Activated CD4-positive, alpha-beta T cell treated with anti-CD3 and anti-CD28 coated beads, Interleukin-2, amount 50 U/mL, for 24 hours (primary cell): ENCODE measurements at regions not wholly inside any gene's neighbourhood (a gene's known extent, or its start where the extent isn't known, plus 50 kb on each side); places are given as distances from the start of the nearest gene placed in this dataset.
"Not testable (repeated sequence)": the region's sequence is repeated elsewhere in the genome, so short reads cannot be mapped to it uniquely, and the experiment has no call there.

Experiments used
- DNase-seq, 2 donors: peaks; one replicate each; pipeline ENCODE4 v3.0.0-alpha.2; 2020; ENCODE audit warnings: low read depth in 1 of 2, low spot score in 1 of 2

DNA sequence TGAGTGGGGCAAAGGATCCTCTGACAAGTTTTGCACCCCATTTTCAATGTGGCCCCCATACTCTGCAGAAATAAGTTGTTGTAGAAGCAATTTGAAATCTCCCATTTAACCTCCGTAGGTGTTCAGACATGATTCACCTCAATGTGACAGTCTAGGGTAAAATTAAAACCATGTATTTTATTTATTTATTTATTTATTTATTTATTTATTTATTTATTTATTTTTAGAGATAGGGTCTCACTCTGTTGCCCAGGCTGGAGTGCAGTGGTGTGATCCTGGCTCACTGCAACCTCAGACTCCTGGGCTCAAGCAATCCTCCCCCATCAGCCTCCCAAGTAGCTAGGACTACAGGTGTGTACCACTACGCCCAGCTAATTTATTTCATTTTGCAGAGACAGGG is 122.8 kb upstream of the PRKCQ start:
- DNase-seq: not testable (repeated sequence)

DNA sequence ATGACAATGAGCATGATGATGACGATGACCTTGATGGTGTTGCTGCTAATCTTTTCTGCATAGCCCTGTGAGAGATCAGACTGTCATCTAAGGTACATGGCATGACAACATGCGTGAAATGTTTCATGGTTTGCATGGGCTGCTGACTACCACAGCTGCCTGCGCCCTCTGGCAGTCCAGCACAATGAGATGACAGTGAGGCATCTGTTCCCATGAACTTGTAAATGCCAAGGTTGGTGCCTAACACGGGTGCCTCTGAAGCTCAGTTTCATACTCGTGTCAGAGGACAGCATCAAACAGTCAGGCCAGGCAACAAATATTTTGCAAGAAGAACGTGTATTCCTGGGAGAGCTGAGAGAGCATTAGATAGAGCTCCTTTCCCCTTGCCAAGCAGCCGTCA is 122.0 kb upstream of the PRKCQ start:
- DNase-seq: no peak

DNA sequence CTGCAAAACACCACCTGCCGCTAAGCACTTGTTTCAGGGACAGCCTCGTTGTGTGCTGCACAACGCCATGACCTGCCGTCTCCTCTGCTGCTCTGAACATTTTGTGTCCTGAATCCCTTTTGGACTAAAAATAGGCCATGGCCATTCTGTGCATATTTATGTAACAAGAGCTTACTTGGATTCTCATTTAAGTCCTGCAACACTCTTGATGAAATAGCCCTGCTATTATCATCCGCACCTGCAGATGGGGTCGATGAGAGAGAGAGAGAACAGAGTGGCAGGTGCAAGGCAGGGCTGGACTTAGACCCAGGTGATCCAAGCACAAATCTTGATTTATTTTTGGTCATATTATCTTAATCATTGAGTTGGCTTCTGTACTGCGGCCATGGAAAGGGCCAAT is 121.2 kb upstream of the PRKCQ start:
- DNase-seq: no peak

DNA sequence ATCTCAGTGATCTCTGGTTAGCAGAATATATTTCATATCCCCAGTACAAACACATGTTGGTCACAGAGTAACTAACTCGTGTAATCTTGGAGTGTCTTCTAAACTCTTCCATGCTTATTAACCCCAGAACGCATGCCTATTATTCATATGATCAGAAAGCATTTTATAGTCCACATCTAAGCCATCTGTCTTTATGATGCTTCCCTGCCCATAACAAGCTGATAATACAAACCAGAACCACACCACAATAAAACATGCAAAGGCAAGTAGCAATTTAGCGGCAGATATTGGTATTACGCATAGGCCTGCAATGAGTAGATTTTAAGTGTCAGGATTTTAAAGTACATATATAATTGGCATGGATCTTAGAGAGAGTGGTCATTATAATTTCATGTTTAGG is 120.0 kb upstream of the PRKCQ start:
- DNase-seq: no peak

DNA sequence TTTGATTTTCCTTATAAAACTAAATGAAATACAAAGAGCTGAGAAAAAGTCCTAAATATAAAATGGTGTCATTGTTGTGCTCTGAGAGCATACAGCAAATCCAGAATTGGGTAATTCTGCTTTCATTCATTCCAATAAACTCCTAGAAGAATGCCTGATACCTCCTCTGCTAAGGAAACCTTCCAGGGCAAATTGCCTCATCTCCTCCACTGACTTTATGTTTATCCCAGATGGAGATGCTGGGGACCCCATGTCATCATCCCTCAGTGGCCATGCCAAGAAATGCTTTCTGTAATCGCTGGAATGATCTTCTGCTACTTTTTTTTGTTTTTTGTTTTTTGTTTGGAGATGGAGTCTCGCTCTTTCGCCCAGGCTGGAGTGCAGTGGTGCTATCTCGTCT is 119.3 kb upstream of the PRKCQ start:
- DNase-seq: no peak

DNA sequence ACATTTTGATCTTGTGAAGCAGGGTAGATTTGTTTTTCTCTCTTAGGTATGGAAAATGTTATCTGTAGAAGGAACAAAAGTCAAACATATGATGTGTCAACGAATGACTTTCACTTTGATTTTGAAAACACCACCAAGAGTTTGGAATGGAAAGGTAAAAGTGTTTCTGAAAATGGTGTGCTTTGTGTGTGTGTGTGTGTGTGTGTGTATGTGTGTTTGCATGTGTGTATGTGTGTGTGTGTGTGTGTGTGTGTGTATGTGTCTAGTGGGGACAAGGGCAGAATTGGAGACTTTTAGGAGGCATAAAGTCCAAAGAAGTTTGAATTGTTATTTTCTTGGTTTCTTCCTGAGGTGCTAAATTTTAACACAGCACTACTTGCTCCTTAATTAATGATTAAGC is 115.4 kb upstream of the PRKCQ start:
- no peak for DNase-seq

DNA sequence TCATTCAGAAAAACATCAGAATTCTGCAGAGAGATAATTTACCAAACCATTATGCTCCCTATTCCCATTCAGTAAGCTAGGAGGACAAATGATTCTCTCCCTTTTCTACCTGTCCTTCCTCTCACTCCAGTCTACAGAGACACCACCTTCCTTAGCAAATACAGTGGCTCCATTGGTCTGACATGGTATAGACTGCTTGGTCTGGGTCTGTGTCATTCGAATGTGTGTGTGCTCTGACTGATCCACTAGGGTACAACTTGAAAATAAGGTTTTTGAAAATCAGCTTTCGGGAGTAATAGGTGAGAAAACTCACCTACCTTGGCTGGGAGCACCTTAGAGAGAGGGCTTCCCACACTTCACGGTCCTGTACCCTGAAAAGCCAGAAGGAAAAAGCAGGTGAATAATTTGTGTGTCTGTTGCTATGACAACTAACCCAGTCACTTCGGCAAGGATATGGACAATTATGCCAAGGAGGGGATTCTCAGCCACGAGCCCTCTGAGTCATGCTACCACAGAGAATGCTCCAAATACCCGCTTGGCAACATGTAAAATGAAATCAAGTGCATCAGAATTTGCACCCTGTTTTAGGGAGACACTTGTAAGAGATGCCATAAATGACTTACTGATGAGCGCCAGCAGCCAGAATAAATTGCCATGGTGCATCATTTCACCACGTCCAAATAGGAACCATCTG is 114.5 kb upstream of the PRKCQ start:
- DNase-seq: no peak

DNA sequence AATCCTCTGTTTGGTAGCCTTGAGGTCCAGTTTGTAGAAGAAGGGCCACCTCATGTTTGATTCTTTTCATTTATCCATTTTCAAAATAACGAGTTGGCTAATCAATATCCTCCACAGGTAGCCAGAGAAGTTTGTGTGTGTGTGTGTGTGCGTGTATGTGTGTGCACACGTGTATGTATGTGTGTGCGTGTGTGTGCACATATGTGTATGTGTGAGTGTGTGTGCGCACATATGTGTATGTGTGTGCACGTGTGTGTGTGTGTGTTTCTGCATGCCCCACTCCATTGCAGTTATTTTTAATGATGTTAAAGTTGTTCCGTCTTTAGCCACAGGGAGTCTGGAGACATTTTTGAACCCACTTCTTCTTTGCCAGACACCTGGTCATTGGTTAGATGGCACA is 112.8 kb upstream of the PRKCQ start:
- no peak for DNase-seq

DNA sequence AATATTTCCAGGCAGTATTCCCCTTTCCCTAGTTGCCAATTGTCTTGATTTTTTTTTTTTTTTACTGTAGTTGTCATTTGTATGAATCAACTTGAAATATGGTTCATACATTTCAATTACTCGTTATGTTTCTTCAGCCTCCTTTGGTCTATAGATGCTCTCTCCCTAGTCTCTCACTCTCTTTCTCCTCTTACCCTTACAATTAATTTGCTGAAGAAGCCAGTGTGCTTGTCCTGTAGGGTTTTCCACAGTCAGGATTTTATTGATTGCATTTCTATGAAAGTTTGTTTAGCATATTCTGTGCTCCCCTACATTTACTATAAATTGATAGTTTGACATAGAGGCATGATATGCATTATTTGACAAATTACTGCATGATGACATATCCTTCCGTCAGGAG is 112.0 kb upstream of the PRKCQ start:
- no peak for DNase-seq

DNA sequence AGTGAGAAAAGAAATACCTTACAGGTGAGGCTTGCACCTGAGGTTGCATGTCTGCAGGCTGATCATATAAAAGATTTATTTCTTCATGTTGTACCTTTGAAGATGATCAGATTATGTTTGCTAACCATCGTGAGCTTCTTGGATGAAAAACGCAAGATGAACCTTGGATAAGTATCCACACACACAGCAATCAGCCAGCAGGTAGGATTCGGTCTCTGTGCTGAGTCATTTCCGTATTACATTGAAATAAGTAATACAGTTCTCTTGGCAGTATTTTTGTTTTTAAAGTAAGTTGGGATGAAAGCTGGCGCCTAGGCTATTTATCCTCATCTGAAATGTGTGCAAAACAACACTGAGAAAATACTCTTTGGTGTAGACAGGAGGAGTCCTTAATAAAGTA is 109.0 kb upstream of the PRKCQ start:
- DNase-seq: no peak

DNA sequence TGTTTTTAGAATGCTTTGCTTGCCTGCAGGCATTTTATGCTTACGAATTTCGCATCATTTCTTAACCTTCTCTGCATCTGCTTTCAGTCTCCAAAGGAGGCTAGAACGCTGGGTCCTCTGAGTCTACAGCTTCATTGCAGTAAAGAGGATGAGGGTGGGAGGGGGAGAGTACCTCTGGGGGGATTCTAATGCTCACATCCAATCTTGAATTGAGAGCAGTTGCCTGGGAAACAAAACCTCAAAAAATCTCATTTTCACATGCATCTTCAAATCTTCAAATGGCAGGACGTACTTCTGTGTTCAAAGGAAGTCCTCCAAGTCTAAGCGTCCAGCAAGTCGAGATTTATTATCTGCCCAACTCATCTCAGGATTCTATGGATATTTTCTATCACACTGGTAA is 100.7 kb upstream of the PRKCQ start:
- DNase-seq: no peak

DNA sequence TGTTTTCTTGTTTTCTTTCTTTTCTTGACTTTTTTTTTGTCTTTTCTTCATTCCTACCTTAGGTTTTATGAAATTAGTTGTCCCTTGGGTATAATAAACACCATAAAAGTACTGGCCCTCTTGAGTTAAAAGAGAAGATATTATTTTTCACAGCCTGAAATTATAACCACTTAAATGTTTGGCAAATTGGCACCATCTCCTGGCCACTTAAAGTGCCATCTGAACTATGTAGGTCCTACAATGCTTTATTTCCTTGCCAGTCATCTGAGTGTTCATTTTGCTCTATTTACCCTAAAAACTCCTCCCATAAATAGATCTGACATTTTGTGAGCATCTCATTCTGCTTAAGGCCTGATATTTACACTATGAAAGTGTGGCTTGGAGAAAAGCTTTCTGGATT is 98.9 kb upstream of the PRKCQ start:
- DNase-seq: no peak

DNA sequence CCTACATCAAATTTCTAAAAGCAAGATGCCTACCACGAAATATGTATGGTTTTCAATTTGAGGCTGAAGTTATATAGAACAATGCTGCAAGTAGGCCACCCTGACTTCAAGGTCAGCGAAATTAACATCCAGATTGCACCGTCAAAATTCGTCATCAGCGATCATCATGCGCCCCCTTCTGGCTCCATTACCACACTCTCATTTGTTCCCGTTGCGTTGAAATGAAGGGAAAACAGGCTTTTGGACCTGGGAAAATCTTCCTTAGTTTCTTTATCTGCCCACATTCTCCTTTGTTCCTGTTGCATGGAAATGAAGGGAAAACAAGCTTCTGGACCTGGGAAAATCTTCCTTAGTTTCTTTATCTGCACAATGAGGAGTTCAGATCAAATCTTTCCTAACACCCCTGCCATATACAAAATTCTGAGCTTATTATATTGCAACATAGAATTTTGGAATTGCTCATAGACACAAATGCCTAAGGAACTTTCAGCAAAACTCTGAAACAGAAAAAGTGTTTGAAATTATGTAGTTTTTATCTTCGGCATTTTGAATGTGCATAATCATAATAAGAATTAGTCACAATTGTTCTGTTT is 98.2 kb upstream of the PRKCQ start:
- peak; percentile 10 to 52 for DNase-seq

DNA sequence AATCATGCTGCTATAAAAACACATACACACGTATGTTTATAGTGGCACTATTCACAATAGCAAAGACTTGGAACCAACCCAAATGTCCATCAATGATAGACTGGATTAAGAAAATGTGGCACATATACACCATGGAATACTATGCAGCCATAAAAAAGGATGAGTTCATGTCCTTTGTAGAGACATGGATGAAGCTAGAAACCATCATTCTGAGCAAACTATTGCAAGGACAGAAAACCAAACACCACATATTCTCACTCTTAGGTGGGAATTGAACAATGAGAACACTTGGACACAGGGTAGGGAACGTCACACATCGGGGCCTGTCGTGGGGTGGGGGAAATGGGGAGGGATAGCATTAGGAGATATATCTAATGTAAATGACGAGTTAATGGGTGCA is 97.1 kb upstream of the PRKCQ start:
- not testable (repeated sequence) for DNase-seq

DNA sequence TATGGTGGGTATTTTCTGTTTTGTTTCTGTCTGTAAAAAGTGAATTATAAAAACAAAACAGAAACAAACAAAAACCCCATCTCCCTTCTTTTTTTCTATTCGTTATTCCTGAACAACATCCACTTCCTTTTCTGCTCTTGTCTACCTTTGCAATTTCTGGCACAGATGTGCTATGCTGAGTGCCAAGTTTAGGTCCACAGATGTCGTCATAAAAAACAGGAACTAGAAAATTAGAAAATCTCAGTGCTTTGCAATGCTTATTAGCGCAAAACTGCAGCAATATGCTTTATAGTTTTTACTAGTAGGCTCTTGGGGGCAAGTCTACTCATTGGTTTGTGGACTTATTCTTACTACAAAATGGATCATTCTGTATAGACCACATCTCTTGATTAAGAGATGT is 94.2 kb upstream of the PRKCQ start:
- DNase-seq: no peak

DNA sequence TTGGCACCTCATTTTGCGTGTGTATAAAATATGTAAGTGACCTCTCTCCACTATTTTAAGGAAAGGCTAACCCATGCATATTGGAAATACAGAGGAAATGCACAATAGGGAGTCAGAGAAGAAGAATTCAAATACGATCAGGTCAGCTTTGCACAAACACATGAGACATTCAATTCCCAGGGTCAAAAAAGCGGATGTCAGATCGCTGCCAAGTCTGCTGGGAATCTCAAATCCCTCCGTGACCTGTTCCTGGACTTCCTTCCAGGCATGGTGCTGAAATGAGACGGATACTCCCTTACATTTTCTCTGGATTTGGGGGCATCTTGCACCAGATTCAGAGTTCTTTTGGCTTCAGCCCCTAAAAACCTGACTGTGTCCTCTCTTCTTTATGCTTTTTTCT is 91.9 kb upstream of the PRKCQ start:
- DNase-seq: no peak

DNA sequence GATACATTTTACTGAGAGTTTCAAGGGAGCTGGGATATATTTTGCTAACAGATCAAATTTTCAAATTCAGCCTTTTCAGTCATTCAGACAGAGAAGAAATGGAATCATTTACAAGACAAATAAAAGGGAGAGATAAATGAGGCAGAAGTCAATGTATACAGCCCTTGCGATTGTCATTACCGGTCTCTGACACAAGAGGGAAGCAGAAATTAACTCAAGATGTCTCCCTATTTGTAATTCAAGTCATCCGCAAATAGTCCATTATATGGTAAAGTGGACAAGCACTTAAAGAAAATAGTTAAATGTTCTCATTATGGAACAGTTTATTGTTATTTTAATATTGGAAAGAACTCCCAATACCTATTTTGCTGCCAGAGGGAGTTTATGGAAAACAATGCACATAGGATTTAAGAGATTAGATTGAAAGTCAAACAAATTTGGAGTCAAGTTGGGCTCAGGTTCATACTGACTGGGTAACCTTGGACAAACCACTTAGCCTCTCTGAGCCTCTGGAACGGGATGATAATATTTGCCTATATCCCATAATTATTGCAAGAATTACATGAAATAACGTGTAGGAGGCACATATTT is 89.3 kb upstream of the PRKCQ start:
- DNase-seq: no peak

DNA sequence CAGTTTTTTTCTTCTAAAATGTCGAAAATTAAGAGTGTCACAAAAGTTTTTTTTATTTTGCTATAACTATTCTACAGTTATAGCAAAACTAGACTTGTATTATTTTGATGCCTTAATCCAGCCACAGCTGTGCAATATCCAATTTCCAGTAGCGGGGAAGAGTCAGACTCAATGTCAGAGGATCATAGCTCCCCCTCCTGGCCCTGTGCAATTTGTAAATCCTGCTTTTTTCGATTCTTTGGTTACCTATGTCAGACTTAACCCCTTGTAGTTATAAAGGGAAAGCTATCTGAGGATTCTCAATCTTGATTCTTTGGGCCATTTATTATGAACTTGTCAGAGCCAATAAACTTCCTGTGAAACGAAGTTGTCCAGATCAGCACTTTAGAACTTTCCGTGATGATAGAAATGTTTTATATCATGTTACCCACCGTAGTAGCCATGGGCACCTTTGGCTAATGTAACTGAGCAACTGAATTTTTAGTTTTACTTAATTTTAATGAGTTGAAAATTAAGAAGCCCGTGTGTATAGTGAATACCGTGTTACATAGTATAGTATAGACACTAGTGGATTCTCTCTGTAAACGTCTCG is 87.7 kb upstream of the PRKCQ start:
- peak in 1 of 2 donors; percentile 28 for DNase-seq

DNA sequence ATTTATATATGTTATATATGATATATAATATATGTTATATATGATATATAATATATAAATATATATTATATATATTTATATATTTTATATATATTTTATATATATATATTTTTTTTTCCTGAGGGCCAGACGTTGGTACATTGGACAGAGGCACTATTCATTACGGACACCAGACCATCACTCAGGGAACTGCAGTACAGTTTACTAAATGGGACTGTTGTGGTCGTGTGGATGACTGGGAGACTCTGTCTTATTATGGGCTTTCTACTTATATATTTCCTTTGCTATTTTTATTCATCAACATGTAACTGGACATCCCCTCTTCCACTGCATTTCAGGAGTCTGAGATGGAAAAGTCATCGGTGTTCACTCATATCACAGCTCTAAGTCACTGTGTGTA is 87.1 kb upstream of the PRKCQ start:
- no peak for DNase-seq

DNA sequence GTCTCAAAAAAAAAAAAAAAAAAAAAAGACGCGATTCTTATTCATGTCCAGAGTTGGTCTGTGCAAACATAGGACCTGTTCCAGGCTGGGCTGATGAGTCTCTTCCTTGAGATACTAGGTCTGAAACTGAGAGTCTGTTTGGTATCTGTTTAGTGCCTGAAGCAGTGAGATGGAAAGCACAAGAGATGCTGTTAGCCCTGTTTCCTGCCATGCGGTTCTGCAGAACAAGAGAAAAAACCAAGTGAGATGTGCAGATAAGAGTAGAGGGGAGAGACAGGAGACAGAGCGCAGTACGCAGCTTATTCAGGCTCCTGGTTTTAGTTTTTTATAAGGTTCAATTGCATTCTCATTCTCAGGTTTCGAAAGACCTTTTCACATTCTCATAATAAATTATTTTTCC is 85.8 kb upstream of the PRKCQ start:
- peak in 1 of 2 donors; percentile 43 for DNase-seq

DNA sequence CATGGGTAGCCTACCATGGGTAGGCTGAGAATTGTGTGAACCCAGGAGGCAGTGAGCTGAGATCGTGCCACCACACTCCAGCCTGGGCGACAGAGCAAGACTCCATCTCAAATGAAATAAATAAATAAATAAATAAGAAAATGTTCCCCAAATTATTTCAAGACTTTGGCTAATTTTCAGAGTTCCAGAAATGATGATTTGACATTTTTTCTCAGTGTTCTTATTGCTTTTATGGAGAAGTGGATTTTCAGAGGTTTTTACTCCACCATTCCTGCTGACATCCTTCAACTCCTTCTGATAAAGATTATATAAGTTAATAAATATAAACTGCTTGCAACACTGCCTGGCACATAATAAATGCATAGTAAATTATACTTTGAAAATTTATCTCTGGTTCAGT is 80.4 kb upstream of the PRKCQ start:
- DNase-seq: no peak

DNA sequence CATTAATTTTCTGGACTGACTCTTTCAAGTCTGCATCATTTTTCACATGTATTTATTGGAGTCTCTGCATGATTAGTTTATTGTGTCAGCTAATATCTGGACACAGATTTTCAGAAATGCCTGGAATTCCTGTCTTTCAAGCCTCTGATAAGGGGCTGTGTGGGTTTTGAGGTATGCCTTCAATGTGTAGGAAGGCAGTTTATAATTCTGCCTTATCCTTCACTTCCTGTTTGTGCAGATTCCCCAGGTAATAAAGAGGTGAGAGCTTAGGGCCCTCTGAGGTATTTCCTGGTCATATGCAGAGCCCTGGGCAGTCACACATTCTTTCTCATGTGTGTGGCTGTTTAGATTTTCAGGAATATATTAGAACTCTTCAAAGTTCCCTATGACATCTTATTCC is 79.4 kb upstream of the PRKCQ start:
- no peak for DNase-seq

DNA sequence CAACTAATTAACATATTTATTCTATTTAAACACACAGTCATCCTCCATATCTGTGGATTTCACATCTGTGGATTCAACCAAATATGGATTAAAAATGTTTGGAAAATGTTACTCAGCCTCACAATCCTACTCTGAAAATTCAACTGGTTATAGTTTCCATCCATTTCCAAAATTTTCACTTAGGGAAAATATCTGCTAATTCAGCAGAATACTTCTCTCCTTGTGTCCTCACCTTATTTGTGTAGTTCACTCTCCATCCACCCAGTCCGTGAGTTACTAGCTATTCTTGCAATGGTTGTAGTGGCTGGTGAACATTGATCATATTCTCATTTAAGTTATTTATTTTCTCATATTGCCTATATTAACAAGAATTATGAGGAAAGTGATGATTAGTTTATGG is 77.6 kb upstream of the PRKCQ start:
- DNase-seq: no peak
